B cell (primary cell): ENCODE measurements at regions not wholly inside any gene's neighbourhood (a gene's known extent, or its start where the extent isn't known, plus 50 kb on each side); places are given as distances from the start of the nearest gene placed in this dataset.

Experiments
- CTCF ChIP-seq: fragments of 200-600 bp; IDR thresholded peaks from one replicate; pipeline ENCODE4 v1.8.0; 2022; ENCODE audit warnings: antibody characterized with exemption, mild to moderate bottlenecking
- EZH2 ChIP-seq: IDR thresholded peaks from 2 replicates; pipeline ENCODE4 v1.6.1; 2012; ENCODE audit warnings: borderline replicate concordance, low read depth, mild to moderate bottlenecking, moderate library complexity, low read length; ENCODE audit not compliant: insufficient read depth, poor library complexity, severe bottlenecking

GRCh38 chr11:23957314-23957713 is 539.5 kb upstream of the LUZP2 start:
- TF ChIP-seq CTCF (no peak), EZH2 (no peak)
